ENCODE measurements at regions not wholly inside any gene's neighbourhood (a gene's known extent, or its start where the extent isn't known, plus 50 kb on each side); places are given as distances from the start of the nearest gene placed in this dataset.

GRCh38 chr14:76922584-76922983 lies 96.4 kb downstream of the LRRC74A start:
- TF ChIP-seq GATA2 (IDR thresholded peaks at IDR 0.05; ENCODE audit: low read depth, low read length) (no peak), GATA3 (IDR thresholded peaks at IDR 0.05; ENCODE audit: low read depth, low read length) (no peak)
